Left hindlimb (tissue), 1 donor: ENCODE measurements at regions not wholly inside any gene's neighbourhood (a gene's known extent, or its start where the extent isn't known, plus 50 kb on each side); places are given as distances from the start of the nearest gene placed in this dataset.

ENCODE experiments used
- DNase-seq: peaks from one replicate; pipeline ENCODE4 v3.0.0-alpha.2; 2018

DNA sequence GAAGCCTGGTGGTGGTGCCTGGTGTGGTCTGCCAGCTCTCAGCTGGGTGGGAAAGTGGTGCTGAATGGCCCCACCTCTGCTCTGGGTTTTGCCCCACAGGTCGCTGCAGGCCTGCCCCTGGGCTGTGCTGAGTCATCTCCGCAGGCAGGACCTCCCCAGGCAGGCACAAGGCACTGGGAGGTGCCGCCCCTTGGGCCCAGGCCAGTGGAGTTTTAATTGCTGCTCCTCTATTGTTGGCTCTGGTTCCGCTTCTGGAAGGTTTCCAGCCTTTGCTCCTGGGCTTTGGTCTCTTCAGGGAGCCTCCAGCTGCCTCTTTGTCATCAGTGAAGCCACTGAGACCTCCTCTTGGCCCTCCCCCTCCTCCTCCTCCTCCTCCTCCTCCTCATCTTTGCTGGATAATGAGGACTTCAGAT, 180.3 kb upstream of the GRB10 start:
- no peak for DNase-seq

DNA sequence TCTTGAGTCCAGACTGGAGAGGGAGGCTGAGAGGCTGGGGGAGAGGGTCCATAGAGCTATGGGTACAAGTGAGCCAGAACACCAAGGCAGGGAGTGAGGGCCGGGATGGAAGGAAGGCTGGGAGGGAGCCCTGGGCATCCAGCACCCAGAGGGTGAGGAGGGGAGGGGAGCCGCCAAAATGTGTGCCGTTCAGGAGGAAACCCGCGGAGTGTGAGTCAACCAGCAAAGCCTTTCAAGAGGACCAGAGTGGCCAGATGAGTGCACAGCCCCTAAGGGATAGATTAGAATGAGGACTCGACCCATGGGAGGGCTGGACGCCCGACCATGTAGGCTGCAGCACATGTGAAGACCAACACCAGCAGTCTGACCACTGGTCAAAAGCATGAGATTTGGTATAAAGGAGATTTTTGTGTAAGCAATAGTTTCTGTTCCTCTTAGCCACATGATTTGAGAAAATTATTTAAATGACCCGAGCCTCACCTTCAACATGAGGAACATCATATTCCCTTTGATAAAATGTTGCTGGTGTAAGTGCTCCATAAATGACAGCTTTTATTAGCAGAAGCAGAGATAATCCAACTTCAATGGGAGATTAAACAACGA, 179.7 kb upstream of the GRB10 start:
- no peak for DNase-seq

DNA sequence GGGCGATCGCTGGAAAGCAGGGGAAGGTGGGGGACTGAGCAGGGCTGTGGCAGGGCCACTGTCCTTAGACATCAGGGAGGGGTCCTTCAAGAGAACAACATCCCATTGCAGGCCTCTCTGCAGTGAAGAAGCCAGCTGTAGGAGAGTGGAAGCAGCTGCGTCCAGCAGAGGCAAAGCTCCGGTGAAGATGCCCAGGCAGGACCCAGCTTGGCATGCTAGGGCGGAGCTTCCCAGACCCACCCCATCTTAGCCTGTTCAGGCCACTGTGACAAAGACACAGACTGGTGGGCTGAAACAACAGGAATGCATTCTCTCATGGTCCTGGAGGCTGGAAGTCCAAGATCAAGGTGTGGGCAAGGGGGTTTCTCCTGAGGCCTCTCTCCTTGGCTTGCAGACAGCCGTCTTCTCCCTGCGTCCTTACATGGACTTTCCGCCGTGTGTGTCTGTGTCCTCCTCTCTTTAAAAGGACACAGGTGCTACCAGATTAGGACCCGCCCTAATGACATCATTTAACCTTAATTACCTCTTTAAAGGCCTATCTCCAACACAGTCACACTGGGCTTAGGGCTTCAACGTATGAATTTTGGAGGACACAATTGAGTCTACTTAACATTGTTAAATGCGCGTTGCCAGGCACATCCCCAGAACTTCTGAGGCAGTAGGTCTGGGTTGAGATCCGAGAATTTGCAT, 178.1 kb upstream of the GRB10 start:
- DNase-seq, result no peak

DNA sequence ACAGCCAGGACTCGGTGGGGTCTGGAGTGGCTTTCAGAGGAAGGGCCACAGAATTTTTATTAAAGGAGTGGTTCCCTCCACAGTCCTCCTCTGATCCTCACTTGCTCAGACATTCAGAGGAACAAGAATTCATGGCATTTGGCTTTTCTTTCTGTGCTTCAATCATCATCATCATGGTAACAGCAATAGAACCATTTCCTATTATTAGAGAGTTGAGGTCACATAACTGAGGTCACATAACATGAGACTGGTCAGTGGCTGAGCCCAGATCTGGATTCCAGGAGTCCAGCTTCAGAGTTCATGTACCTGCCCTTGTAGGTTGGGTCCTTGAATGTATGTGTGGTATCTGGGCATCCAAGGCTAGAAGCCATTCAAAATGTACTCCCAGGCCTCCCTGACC, 177.3 kb upstream of the GRB10 start:
- no peak for DNase-seq

DNA sequence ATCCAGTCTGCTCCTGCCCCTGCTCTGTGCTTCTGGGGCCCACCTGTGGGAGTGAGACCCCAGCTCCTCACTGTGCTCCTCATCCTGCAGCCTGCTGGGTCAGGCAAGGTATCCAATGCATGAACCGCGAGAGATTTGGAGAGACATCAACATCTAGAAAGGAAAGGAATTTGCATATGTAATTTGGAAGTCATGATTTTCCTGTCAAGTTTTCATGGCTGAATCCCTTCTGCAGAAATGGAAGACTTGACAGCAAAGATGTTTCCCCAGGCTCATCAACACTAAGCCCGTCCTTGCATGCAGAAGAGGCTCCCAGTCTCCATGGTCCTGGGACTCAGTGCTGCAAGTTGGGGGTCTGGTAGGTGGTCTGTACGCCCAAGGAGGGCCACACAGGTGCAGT, 176.9 kb upstream of the GRB10 start:
- no peak for DNase-seq

DNA sequence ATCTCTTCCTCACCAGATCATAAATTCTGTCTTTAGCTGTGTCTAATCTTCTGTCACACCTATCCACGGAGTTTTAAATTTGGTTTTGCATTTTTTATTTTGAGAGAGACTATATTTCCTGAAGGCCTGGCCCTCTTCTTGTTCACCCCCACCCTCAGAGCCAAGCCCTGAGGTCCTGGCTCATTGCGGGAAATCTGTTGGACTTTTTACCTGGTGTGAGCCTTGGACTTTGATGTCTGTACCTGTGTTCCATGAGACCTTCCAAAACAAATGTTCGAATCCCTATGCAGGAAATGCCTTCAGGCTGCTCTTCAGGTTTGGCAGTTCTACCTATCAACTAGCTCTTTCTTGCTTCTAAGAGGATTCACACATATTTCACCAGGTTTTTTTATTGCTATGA, 175.2 kb upstream of the GRB10 start:
- no peak for DNase-seq

DNA sequence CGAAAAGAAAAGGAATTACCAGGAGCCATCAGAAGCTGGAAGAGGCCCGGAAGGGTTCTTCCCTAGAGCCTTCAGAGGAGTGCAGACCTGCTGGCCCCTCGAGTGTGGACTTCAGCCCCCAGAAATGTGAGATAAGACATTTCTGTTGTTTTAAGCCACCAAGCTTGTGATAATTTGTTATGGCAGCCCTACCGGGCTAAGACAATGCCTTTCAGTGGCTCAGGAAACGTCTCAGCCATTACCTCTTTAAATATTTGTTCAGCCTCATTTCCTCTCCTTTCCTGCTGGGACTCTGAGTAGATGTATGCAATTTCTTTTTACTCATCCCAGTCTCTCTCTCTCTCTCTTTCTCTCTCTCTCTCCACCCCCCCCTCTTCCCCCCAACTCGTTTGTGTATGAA, 174.7 kb upstream of the GRB10 start:
- no peak for DNase-seq

DNA sequence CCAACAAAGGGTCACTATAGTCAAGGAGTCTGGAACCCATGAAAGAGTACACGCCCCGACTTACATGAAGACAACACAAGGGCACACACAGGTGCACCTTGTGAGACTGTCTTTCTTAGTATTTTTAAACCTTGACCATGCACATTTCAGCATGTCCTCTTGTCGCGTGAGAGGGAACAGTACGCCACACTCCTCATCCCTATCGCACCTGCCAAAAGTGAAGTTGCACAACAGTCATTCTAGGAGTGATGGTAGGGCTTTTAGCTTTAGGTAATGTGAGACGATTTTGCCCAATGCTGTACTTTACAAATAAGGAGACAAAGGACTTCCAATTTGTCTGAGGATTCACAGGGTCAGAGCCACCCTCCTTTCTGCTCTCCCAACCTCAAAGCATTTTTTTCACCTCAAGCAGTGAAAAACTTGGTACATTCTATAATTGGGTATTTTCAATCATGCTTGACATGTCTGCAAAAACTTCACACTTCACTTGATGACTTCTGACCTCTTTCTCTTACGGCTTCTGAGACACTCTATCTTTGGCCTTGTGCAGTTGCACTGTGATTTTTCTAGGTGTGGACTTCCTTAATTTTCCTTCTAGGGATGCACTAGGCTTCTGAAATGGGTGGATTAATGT, 173.9 kb upstream of the GRB10 start:
- no peak for DNase-seq

DNA sequence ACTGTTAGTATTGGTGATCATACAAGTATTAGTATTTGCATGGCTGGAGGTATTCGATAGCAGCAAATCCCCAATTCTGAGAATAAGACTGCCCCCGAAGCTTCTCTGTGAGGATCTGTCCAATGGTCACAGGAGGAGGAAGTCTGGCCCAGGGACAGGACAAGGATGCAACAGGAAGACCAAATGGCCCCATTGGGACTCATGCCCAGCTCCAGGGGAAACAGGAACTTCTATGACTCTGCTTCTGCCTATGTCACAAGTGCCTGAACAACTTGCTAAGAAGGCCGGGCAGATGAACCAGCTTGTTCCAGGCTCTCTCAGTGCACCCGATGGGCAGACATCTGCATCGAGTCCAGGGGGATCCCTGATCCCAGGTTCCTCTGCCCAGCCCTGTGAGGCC, 172.0 kb upstream of the GRB10 start:
- no peak for DNase-seq

DNA sequence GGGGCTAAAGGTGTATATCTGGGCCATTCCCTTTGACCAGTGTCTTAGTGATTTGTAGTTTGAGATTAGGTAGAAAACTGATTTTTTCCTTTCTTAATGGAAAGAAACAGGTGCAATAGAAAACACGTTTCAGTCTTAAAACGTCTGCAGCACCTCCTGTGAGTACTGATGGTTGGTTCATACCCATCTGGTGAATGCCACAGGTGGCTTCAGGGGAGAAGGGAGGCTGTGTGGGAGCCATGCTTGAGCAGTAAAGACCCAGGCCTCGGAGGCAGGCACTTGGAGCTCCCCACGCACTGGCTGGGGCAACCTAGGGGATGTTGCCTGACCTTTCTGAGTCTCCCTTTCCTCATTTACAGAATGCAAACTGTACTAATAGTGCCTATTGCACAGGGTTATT, 171.5 kb upstream of the GRB10 start:
- DNase-seq, result no peak

DNA sequence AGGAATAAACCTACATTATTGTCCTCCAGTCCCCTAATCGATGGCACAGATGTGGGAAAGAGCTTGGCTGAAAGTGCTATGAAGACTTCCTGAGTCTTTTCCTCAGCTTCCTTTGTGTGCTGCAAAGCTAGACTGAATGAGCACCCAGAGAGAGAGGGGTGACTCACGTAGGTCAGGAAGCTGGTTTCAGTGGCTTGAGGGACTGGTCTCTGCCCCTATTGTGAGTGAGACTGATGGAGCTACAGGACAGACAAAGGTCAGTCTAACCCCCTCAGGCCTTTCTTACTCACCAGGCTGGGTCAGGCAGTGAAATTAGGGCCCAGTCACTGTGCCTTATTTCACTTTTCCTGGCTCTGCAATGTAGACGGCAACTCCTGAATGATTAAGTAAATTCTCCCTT, 171.1 kb upstream of the GRB10 start:
- no peak for DNase-seq

DNA sequence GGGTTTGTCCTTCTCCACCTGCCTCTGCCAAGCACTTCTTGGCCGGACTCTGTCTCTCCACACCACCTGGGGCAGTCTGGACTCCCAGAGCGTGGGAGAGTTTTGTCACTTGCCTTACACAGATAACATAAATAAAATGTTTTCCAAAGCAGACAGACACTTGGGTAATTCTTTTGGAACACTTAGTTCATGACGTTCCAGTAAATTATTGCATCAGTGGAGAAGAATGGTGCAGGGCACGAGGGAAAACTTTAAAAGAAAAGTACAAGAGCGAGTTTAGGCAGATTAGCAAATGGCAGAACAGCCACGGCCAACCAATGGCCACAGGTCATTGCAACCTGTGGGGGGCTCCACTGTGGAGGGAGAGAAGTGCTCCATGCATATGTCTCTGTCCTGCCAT, 170.6 kb upstream of the GRB10 start:
- DNase-seq, result no peak

DNA sequence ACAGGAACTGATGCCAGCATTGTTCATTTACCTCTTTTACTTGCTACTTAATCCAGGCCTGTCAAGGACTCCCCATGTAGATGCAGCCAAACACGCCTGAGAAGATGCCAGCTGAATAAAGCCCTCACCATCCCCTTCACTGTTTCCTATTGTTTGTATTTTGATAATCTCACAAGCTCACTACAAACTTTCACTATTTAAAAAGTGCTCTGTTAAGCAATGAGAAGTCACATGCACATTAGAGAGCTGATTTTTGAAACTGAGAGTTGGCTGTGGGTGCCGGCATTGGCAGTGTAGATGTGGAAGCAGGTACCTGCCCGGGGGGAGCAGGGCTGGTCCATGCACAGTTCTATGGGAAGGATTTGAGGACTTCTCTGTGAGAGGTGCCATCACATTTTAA, 169.8 kb upstream of the GRB10 start:
- no peak for DNase-seq

DNA sequence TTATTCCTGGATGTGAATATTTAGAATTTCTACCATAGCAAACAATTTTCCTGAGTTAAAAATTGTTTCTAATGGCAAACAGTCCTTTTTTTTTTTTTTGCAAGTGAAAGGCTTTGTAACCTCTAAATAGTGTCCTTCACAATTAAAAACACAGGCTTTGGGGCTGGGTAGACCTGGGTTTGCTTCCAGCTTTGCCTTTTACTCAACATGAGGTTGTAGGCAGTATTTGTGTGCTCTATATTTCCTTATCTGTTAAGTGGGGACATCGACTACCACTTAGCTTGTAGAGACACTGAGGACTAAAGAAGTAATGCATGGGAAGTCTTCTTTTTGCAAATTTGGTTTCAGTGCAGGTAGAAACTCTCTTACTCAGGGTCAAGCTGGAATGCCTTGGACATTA, 169.4 kb upstream of the GRB10 start:
- DNase-seq, result no peak

DNA sequence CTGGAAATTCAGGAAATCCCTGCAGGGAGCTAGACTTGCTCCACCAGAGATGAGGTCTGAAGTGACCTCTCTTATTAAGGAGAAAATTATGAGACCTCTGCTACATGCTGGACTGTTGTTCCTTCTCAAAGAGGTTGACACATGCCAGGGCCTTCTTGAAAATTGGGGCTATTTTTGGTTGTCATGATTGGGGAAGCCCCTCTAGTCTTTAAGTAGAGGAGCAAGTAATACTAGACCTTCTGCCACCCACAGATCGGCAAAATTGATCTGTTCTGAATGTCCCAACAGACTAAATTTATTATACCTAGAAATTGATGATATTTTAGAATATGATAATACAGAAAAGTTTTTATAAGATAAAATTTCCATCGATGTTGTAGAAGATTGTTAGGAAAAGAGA, 160.8 kb upstream of the GRB10 start:
- no peak for DNase-seq

DNA sequence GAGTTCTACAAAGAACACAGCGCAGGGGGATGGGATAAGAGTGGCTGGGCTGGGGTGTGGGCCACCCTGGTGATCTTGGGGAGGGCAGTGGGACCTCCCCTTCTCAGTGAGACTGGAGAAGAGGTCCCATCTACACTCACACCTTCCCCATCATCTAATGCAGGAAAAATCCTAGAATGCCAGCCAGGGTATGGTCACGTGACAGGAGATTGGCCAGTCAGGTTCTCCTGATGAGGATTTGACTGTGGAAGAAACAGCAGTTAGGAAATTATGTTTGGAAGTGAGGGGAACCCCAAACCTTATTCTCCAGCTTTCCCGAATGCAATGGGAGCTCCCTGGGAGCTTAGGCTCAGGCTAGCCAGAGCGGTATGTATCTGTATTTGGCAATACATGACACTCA, 158.8 kb upstream of the GRB10 start:
- no peak for DNase-seq

DNA sequence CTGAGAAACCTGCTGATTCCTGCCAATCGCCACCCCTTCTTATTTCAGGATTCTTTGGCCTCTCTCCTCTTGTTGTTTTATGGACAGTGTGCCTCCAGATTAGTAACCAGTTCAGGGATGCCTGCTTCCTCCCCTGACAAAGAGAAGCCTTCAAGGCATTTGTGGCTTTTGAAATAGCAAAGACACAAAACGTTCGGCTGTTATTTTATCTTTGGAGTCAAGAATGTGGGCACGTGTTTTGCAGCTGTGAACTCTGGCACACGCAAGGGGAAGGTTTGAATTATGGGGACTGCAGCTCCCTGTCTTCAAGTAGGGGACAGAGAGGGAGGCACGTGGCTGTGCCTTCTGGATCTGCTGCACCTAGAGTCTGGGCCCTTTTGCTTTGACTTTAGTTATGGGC, 157.9 kb upstream of the GRB10 start:
- DNase-seq, result no peak

DNA sequence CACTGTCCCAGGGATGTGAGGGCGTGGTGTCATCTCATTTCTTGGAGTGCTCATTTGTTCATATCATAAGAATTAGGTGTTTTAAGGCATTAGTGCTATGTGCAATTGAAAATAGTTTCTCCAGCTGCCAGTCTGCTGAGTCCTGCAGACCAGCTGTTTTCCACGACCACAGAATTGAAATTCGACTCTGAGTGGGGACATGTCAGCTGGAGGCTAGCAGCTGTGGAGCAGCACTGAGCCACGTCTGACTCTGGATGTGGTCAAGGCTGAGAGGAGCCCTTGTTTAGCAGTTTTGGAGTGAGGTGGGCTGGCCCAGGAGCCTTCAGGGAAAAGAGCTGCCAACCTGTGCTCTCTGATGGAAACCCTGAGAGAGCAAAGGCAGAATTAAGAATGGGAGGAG, 156.3 kb upstream of the GRB10 start:
- DNase-seq, result peak; percentile 67

DNA sequence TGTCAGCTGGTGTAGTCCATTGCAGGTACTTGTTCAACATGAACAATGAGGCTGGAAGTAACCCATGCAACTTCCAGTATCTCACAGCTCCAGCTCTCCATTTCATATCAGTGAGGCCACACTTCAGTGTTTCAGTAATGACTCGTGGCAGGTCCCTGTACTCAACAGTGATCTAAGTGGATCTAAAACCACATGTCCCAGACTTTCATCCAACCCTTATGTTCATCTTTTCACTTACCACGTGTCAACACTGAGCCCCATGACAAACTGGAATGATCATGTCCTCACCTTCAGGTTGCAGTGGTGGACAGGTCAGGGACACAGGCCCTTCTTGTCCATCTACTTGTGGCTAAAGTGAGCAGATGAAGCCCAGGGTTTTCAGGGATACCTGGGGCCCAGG, 155.0 kb upstream of the GRB10 start:
- DNase-seq, result no peak

DNA sequence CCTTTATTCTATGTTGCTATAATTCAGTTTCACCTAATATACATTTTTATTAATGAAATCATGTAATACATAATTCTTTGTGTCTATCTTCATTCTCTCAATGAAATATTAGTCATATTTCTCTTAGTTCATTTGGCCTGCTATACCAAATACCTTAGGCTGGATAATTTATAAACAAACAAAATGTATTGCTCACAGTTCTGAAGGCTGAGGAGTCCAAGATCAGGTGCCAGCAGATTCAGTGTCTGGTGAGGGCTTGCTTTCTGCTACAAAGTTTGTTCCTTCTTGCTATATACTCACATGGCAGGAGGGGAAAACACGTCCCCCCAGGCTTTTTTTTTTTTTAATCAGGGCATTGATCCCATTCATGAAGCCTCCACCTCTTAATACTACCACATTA, 143.4 kb upstream of the GRB10 start:
- DNase-seq, result no peak

DNA sequence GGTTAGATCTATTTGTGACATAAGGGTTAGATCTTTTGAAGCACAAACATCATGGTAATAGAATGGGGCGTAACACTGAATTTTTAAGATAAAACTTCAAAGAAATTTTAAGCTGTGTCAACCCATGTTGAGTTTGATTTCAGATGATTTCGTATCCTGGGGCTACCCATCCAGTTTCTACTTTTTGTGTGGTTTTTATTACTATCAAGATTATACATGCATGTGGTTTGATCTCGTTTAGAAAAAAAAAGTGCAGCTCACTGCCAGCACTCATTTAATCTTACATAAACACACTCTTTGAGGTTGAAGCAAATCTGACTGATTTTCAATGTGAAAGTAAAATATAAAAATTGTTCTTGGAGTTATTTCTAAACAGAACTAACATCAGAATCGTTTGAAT, 140.8 kb upstream of the GRB10 start:
- no peak for DNase-seq

DNA sequence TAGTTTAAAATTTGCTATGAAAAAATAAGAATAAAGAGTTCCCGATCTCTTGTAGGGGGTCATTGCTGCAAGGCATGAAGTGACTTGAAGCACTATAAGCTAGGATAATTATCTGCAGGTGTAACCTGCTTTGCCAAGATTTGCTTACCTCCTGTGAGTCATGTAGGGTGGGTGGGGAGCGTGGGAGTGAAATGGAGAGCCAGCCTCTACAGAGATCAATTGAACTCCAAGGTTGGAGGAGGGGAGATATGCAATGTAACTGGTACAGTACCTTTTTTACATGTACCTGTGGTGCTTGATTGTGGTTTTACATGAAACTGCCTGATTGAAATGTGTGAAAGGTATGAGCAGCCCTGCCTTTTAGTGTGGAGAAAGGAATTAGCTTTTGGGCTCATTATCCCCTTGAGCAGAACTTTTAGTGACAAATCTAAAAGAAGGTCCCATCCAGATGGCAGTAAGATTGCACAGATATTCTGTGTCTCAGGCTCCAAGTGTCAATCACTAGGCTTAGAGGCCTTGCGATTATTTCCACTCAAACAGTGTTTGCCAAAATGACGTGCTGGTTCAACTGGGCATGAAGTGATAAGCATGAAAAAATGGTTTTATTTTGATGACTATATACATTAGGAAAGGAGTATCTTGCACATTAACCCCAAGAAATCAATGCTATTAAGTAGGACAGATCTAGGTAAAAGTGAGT, 138.6 kb upstream of the GRB10 start:
- DNase-seq, result no peak

DNA sequence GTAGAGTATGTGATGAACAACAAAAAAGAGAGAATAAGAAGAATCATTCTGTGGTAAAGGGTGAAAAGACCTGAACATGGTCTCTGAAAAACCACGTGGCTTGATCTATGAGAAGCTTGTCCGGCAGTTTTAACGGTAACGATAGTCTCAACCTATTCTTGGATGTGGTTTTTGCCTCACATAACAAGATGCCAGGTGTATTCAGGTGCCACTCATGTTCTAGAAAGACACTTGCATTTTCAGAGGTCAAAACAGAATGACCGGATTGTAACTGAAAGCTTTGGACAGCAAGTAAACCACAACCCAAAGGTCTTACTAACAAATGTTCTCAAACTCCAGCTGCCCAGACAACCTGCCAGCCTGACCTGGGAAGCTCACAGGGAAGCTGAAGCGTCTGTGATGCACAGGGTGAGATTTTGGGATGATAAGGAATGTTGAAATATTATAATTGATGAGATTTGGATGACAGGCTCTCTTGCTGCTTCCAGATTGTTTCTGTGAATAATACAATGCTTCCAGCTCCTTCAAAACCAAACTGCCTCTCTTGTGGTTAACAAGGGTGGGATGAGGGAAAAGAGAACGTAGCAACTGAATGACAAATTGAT, 137.4 kb upstream of the GRB10 start:
- DNase-seq, result no peak

DNA sequence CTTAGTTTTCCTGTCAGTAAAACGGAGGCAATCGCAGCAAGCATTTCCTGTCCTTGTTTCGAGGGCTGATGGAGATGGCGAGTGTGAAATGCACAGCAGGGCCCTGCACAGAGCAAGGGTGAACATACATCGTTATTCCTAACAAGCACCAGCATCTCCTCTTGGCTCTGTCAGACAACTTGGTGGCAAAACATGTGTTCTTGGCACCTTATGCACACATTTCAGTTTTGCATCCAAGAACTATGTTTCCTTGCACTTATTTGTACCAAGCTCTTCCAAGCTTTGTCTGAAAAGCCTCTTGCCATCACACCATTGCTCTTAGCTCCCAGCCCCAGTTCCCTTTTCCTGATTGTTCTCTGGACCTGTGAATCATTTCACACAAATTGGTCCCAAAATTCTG, 132.9 kb upstream of the GRB10 start:
- DNase-seq, result no peak
